ENCODE measurements at regions not wholly inside any gene's neighbourhood (a gene's known extent, or its start where the extent isn't known, plus 50 kb on each side); places are given as distances from the start of the nearest gene placed in this dataset.

DNA sequence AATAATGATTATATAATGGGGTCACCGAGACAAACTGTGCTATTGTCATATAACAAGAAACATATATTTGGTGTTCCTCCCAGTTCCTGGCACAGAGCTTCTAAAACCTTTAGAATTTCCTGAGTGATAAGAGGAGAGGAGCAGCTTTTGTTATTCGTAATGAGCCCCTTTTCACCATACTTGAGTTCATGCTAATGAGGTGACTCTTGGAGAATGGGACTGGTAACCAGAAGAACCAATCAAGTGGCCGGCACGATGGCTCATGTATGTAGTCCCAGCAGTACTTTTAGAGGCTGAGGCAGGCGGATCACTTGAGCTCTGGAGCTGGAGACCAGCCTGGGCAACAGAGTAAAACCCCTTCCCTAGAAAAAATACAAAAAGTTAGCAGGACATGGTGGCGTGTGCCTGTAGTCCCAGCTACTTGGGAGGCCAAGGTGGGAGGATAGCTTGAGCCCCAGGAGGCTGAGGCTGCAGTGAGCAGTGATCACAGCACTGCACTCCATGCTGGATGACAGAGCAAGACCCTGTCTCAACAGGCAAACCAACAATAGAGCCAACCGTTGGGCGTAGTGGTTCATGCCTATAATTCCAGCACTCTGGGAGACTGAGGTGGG is 62.7 kb upstream of the FTH1 start:
- TF ChIP-seq, protein P1, sequence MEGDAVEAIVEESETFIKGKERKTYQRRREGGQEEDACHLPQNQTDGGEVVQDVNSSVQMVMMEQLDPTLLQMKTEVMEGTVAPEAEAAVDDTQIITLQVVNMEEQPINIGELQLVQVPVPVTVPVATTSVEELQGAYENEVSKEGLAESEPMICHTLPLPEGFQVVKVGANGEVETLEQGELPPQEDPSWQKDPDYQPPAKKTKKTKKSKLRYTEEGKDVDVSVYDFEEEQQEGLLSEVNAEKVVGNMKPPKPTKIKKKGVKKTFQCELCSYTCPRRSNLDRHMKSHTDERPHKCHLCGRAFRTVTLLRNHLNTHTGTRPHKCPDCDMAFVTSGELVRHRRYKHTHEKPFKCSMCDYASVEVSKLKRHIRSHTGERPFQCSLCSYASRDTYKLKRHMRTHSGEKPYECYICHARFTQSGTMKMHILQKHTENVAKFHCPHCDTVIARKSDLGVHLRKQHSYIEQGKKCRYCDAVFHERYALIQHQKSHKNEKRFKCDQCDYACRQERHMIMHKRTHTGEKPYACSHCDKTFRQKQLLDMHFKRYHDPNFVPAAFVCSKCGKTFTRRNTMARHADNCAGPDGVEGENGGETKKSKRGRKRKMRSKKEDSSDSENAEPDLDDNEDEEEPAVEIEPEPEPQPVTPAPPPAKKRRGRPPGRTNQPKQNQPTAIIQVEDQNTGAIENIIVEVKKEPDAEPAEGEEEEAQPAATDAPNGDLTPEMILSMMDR (IDR thresholded peaks at IDR 0.05) = no peak
- no peak for TF ChIP-seq POLR2A (IDR thresholded peaks at IDR 0.05)
- TF ChIP-seq EP300 (IDR thresholded peaks at IDR 0.05) = no peak

All from tibial nerve (tissue), 4 donors.